H9 (cell line): ENCODE measurements at regions not wholly inside any gene's neighbourhood (a gene's known extent, or its start where the extent isn't known, plus 50 kb on each side); places are given as distances from the start of the nearest gene placed in this dataset.

Source experiments
- DNase-seq: peaks from one replicate; pipeline ENCODE4 v3.0.0-alpha.2; 2017
- H2AFZ ChIP-seq: one replicate; pipeline ENCODE4 v1.6.1; 2013; ENCODE audit warnings: mild to moderate bottlenecking, low read length, control low read depth, moderate library complexity
- H2AK5ac ChIP-seq: 2 replicates; pipeline ENCODE4 v1.6.1; 2013; ENCODE audit warnings: low read length, control low read depth, mixed read lengths; ENCODE audit not compliant: insufficient read length
- H2BK120ac ChIP-seq: one replicate; pipeline ENCODE4 v1.6.1; 2013; ENCODE audit warnings: low read depth, mild to moderate bottlenecking, low read length, control low read depth, inconsistent platforms; ENCODE audit not compliant: poor library complexity, severe bottlenecking
- H2BK12ac ChIP-seq: 2 replicates; pipeline ENCODE4 v1.6.1; 2013; ENCODE audit warnings: low read length, control low read depth, mixed read lengths, low read depth; ENCODE audit not compliant: insufficient read length
- H2BK15ac ChIP-seq: 2 replicates; pipeline ENCODE4 v1.6.1; 2013; ENCODE audit warnings: low read depth, low read length, control low read depth
- H2BK20ac ChIP-seq: one replicate; pipeline ENCODE4 v1.6.1; 2013; ENCODE audit warnings: low read depth, mild to moderate bottlenecking, low read length, control low read depth, inconsistent platforms; ENCODE audit not compliant: poor library complexity, severe bottlenecking
- H2BK5ac ChIP-seq: 2 replicates; pipeline ENCODE4 v1.6.1; 2013; ENCODE audit warnings: low read length, control low read depth, mixed read lengths; ENCODE audit not compliant: insufficient read length
- H3K14ac ChIP-seq: 2 replicates; pipeline ENCODE4 v1.6.1; 2013; ENCODE audit warnings: low read length, control low read depth; ENCODE audit not compliant: insufficient read depth
- H3K18ac ChIP-seq: 2 replicates; pipeline ENCODE4 v1.6.1; 2013; ENCODE audit warnings: low read depth, mild to moderate bottlenecking, mixed read lengths, low read length, control low read depth; ENCODE audit not compliant: insufficient read length
- H3K23ac ChIP-seq: 2 replicates; pipeline ENCODE4 v1.6.1; 2013; ENCODE audit warnings: low read length, control low read depth, mixed read lengths, low read depth; ENCODE audit not compliant: insufficient read length
- H3K23me2 ChIP-seq: 2 replicates; pipeline ENCODE4 v1.6.1; 2013; ENCODE audit warnings: low read depth, mild to moderate bottlenecking, mixed read lengths, low read length, control low read depth; ENCODE audit not compliant: insufficient read length, poor library complexity, severe bottlenecking
- H3K27ac ChIP-seq: 2 replicates; pipeline ENCODE4 v1.5.1; 2013; ENCODE audit warnings: low read length, control low read depth, mixed read lengths, low read depth; ENCODE audit not compliant: insufficient read length
- H3K27me3 ChIP-seq: 2 replicates; pipeline ENCODE4 v1.6.1; 2013; ENCODE audit warnings: low read length, control low read depth, inconsistent platforms; ENCODE audit not compliant: insufficient read depth
- H3K4ac ChIP-seq: 2 replicates; pipeline ENCODE4 v1.6.1; 2013; ENCODE audit warnings: low read depth, mild to moderate bottlenecking, control low read depth, inconsistent platforms, low read length, moderate library complexity
- H3K4me1 ChIP-seq: 2 replicates; pipeline ENCODE4 v1.6.1; 2013; ENCODE audit warnings: low read length, control low read depth, inconsistent platforms; ENCODE audit not compliant: insufficient read depth
- H3K4me2 ChIP-seq: 2 replicates; pipeline ENCODE4 v1.6.1; 2013; ENCODE audit warnings: low read length, control low read depth, mixed read lengths; ENCODE audit not compliant: insufficient read length, insufficient read depth
- H3K56ac ChIP-seq: 2 replicates; pipeline ENCODE4 v1.6.1; 2013; ENCODE audit warnings: low read depth, mild to moderate bottlenecking, mixed read lengths, low read length, control low read depth; ENCODE audit not compliant: insufficient read length
- H3K79me1 ChIP-seq: 2 replicates; pipeline ENCODE4 v1.6.1; 2013; ENCODE audit warnings: low read depth, mild to moderate bottlenecking, moderate library complexity, low read length, control low read depth, inconsistent platforms; ENCODE audit not compliant: insufficient read depth, poor library complexity, severe bottlenecking
- H3K79me2 ChIP-seq: 2 replicates; pipeline ENCODE4 v1.6.1; 2013; ENCODE audit warnings: low read length, control low read depth, inconsistent platforms; ENCODE audit not compliant: insufficient read depth
- H3K9ac ChIP-seq: 2 replicates; pipeline ENCODE4 v1.6.1; 2013; ENCODE audit warnings: low read length, control low read depth, mixed read lengths; ENCODE audit not compliant: insufficient read length; ENCODE audit errors: extremely low read depth
- H3K9me3 ChIP-seq: one replicate; pipeline ENCODE4 v1.6.1; 2013; ENCODE audit warnings: low read depth, low read length, inconsistent platforms; ENCODE audit not compliant: control insufficient read depth
- H3T11ph ChIP-seq: one replicate; pipeline ENCODE4 v1.6.1; 2013; ENCODE audit warnings: mild to moderate bottlenecking, low read length, control low read depth, inconsistent platforms
- H4K20me1 ChIP-seq: one replicate; pipeline ENCODE4 v1.6.1; 2013; ENCODE audit not compliant: control insufficient read depth, insufficient read length, insufficient read depth
- H4K5ac ChIP-seq: 2 replicates; pipeline ENCODE4 v1.6.1; 2013; ENCODE audit warnings: low read depth, mild to moderate bottlenecking, mixed read lengths, low read length, control low read depth; ENCODE audit not compliant: insufficient read length
- H4K8ac ChIP-seq: replicated peaks from 2 replicates; pipeline ENCODE4 v1.6.1; 2013; ENCODE audit warnings: low read length, control low read depth, mixed read lengths, low read depth; ENCODE audit not compliant: insufficient read length
- H4K91ac ChIP-seq: 2 replicates; pipeline ENCODE4 v1.6.1; 2013; ENCODE audit warnings: low read depth, mild to moderate bottlenecking, moderate library complexity, mixed read lengths, low read length, control low read depth; ENCODE audit not compliant: insufficient read length
- H3K27ac Mint-ChIP-seq, 3 experiments: 2 replicates in 2 of 3; 3 replicates in 1 of 3; pipeline ENCODE4 v1.8.0; 2020 to 2021; ENCODE audit warnings: mixed read lengths in 3 of 3, mild to moderate bottlenecking in 1 of 3, moderate library complexity in 1 of 3
- H3K27me3 Mint-ChIP-seq: 2 replicates; pipeline ENCODE4 v1.8.0; 2021; ENCODE audit warnings: low read depth, mild to moderate bottlenecking, moderate library complexity, mixed read lengths
- H3K36me3 Mint-ChIP-seq, 3 experiments: 2 replicates in 2 of 3; 3 replicates in 1 of 3; pipeline ENCODE4 v1.8.0; 2020 to 2021; ENCODE audit warnings: low read depth in 3 of 3, mixed read lengths in 3 of 3; ENCODE audit not compliant: insufficient read depth in 1 of 3
- H3K4me1 Mint-ChIP-seq, 2 experiments: 2 replicates each; pipeline ENCODE4 v1.8.0; 2020; ENCODE audit warnings: mixed read lengths in 2 of 2
- H3K4me3 Mint-ChIP-seq, 2 experiments: 2 replicates in 1 of 2; 3 replicates in 1 of 2; pipeline ENCODE4 v1.8.0; 2020 to 2021; ENCODE audit warnings: mild to moderate bottlenecking in 2 of 2, mixed read lengths in 2 of 2, moderate library complexity in 1 of 2
- H3K9me3 Mint-ChIP-seq, 2 experiments: 2 replicates in 1 of 2; 3 replicates in 1 of 2; pipeline ENCODE4 v1.8.0; 2020; ENCODE audit warnings: mild to moderate bottlenecking in 2 of 2, mixed read lengths in 2 of 2, moderate library complexity in 1 of 2
- CTCF ChIP-seq: fragments of 200-600 bp; sonication (generic); conservative IDR thresholded peaks from 3 replicates; pipeline ENCODE4 v1.8.0; 2021; ENCODE audit warnings: antibody characterized with exemption, mild to moderate bottlenecking
- WGBS: extraction: QIAGEN DNeasy Blood & Tissue Kit; methylation state at CpG from one replicate; pipeline ENCODE4 v1.1.7; 2013; ENCODE audit warnings: missing lambda C conversion rate, low lambda C conversion rate, mixed read lengths; ENCODE audit not compliant: insufficient read length; ENCODE audit errors: extremely low coverage; 5-methylcytosine and 5-hydroxymethylcytosine counted together

- Histone ChIP-seq H2BK12ac (no peak overlapping the region), H3K79me1 (no peaks in the 10 kb centered on the region), H2BK15ac (no peak overlapping the region), H3K14ac (no peak overlapping the region), H2BK5ac (no peak overlapping the region), H3K18ac (no peak overlapping the region), H3K23ac (no peak overlapping the region), H4K91ac (no peak overlapping the region), H3K79me2 (no peaks in the 10 kb centered on the region), H3T11ph (no peak overlapping the region), H3K4me1 (no peaks in the 10 kb centered on the region), H4K8ac (no peak overlapping the region), H2BK120ac (no peak overlapping the region), H3K4ac (no peak overlapping the region), H4K20me1 (no peaks in the 10 kb centered on the region), H3K56ac (no peak overlapping the region), H3K23me2 (no peaks in the 10 kb centered on the region), H3K27ac (no peak overlapping the region), H2BK20ac (no peak overlapping the region), H3K9ac (no peak overlapping the region), H3K9me3 (no peaks in the 10 kb centered on the region), H2AK5ac (no peak overlapping the region), H2AFZ (no peak overlapping the region), H3K27me3 (no peaks in the 10 kb centered on the region), H4K5ac (no peak overlapping the region), H3K4me2 (no peak overlapping the region)
- H3K4me1 Mint-ChIP-seq = no peaks in the 10 kb centered on the region
- no peak for DNase-seq
- H3K9me3 Mint-ChIP-seq = no peaks in the 10 kb centered on the region; a peak in 2 of 5 replicates
- no peak overlapping the region for H3K4me3 Mint-ChIP-seq
- H3K36me3 Mint-ChIP-seq = no peaks in the 10 kb centered on the region
- no peak overlapping the region for H3K27ac Mint-ChIP-seq
- no peaks in the 10 kb centered on the region for H3K27me3 Mint-ChIP-seq
- TF ChIP-seq CTCF = no peak
- no CpG with 5 or more reads among the region's 4 CpGs for WGBS
These were observed 507.1 kb downstream of the CENPC start for GRCh38 chr4:67038228-67038566.
